ENCODE measurements at regions not wholly inside any gene's neighbourhood (a gene's known extent, or its start where the extent isn't known, plus 50 kb on each side); places are given as distances from the start of the nearest gene placed in this dataset.
"Not testable (repeated sequence)": the region's sequence is repeated elsewhere in the genome, so short reads cannot be mapped to it uniquely, and the experiment has no call there.

GRCh38 chr5:86465052-86465838, 152.5 kb upstream of the COX7C start:
- H3K36me3 ChIP-seq (ENCODE audit: insufficient read depth, low read length) = no peaks in the 10 kb centered on the region
- H3K4me2 ChIP-seq (ENCODE audit: low read depth, low read length, poor library complexity, severe bottlenecking) = no peak overlapping the region
- H3K27me3 ChIP-seq (ENCODE audit: insufficient read depth, low read length, poor library complexity, severe bottlenecking) = no peaks in the 10 kb centered on the region
- H3K9me3 ChIP-seq (ENCODE audit: insufficient read depth, low read depth, low read length) = peaks cover 15% of the 10 kb centered on the region; the same call in 1 of the 2 replicates
- H3K9ac ChIP-seq (ENCODE audit: low read depth, low read length, poor library complexity, severe bottlenecking) = no peak overlapping the region
- H4K20me1 ChIP-seq (ENCODE audit: insufficient read depth, low read length, poor library complexity, severe bottlenecking) = no peaks in the 10 kb centered on the region
- H3K79me2 ChIP-seq (ENCODE audit: insufficient read depth, low read length) = no peaks in the 10 kb centered on the region
- H3K4me1 ChIP-seq (ENCODE audit: insufficient read depth, low read length, poor library complexity, severe bottlenecking) = peaks cover 3% of the 10 kb centered on the region
- no peak overlapping the region for H3K4me3 ChIP-seq (ENCODE audit: low read length, poor library complexity, severe bottlenecking)
- TF ChIP-seq CTCF (conservative IDR thresholded peaks at IDR 0.05; ENCODE audit: low read length) = no peak
- TF ChIP-seq EZH2phosphoT487 (IDR thresholded peaks at IDR 0.05; ENCODE audit: borderline replicate concordance) = no peak
- no peaks in the 10 kb centered on the region for H3F3A ChIP-seq (ENCODE audit: low read depth)
- H2AFZ ChIP-seq (ENCODE audit: low read length) = no peak overlapping the region
- H3K9me2 ChIP-seq (replicated peaks; ENCODE audit: low read depth, low read length) = no peaks in the 10 kb centered on the region

GRCh38 chr5:86466721-86467120, 151.0 kb upstream of the COX7C start:
- not testable (repeated sequence) for H3K4me1 ChIP-seq (ENCODE audit: insufficient read depth, low read length, poor library complexity, severe bottlenecking); H2AFZ ChIP-seq (ENCODE audit: low read length); H3K9ac ChIP-seq (ENCODE audit: low read depth, low read length, poor library complexity, severe bottlenecking); H3K79me2 ChIP-seq (ENCODE audit: insufficient read depth, low read length); H3F3A ChIP-seq (ENCODE audit: low read depth); H3K36me3 ChIP-seq (ENCODE audit: insufficient read depth, low read length); H4K20me1 ChIP-seq (ENCODE audit: insufficient read depth, low read length, poor library complexity, severe bottlenecking); H3K9me2 ChIP-seq (replicated peaks; ENCODE audit: low read depth, low read length); H3K27me3 ChIP-seq (ENCODE audit: insufficient read depth, low read length, poor library complexity, severe bottlenecking); H3K4me2 ChIP-seq (ENCODE audit: low read depth, low read length, poor library complexity, severe bottlenecking); H3K4me3 ChIP-seq (ENCODE audit: low read length, poor library complexity, severe bottlenecking)
- H3K9me3 ChIP-seq (ENCODE audit: insufficient read depth, low read depth, low read length) = peaks cover 15% of the 10 kb centered on the region; the same call in 1 of the 2 replicates

GRCh38 chr5:86482008-86482407, 135.7 kb upstream of the COX7C start:
- Histone ChIP-seq H3K4me3 (ENCODE audit: low read length, poor library complexity, severe bottlenecking) (no peak overlapping the region), H3F3A (ENCODE audit: low read depth) (no peaks in the 10 kb centered on the region), H3K9ac (ENCODE audit: low read depth, low read length, poor library complexity, severe bottlenecking) (no peak overlapping the region), H3K9me2 (replicated peaks; ENCODE audit: low read depth, low read length) (no peaks in the 10 kb centered on the region), H3K4me2 (ENCODE audit: low read depth, low read length, poor library complexity, severe bottlenecking) (no peak overlapping the region), H3K27me3 (ENCODE audit: insufficient read depth, low read length, poor library complexity, severe bottlenecking) (no peaks in the 10 kb centered on the region), H3K9me3 (ENCODE audit: insufficient read depth, low read depth, low read length) (no peaks in the 10 kb centered on the region), H4K20me1 (ENCODE audit: insufficient read depth, low read length, poor library complexity, severe bottlenecking) (no peaks in the 10 kb centered on the region), H2AFZ (ENCODE audit: low read length) (no peak overlapping the region), H3K36me3 (ENCODE audit: insufficient read depth, low read length) (no peaks in the 10 kb centered on the region), H3K4me1 (ENCODE audit: insufficient read depth, low read length, poor library complexity, severe bottlenecking) (no peaks in the 10 kb centered on the region), H3K79me2 (ENCODE audit: insufficient read depth, low read length) (no peaks in the 10 kb centered on the region)
- no peak for TF ChIP-seq CTCF (conservative IDR thresholded peaks at IDR 0.05; ENCODE audit: low read length)
- no peak for TF ChIP-seq EZH2phosphoT487 (IDR thresholded peaks at IDR 0.05; ENCODE audit: borderline replicate concordance)

GRCh38 chr5:86493777-86494176, 124.0 kb upstream of the COX7C start:
- Histone ChIP-seq H3K4me3 (ENCODE audit: low read length, poor library complexity, severe bottlenecking) (no peak overlapping the region), H3K4me2 (ENCODE audit: low read depth, low read length, poor library complexity, severe bottlenecking) (no peak overlapping the region), H3K9ac (ENCODE audit: low read depth, low read length, poor library complexity, severe bottlenecking) (no peak overlapping the region), H3K36me3 (ENCODE audit: insufficient read depth, low read length) (no peaks in the 10 kb centered on the region), H3K4me1 (ENCODE audit: insufficient read depth, low read length, poor library complexity, severe bottlenecking) (no peaks in the 10 kb centered on the region), H4K20me1 (ENCODE audit: insufficient read depth, low read length, poor library complexity, severe bottlenecking) (no peaks in the 10 kb centered on the region), H3K9me2 (replicated peaks; ENCODE audit: low read depth, low read length) (no peaks in the 10 kb centered on the region), H3F3A (ENCODE audit: low read depth) (no peaks in the 10 kb centered on the region), H2AFZ (ENCODE audit: low read length) (no peak overlapping the region), H3K9me3 (ENCODE audit: insufficient read depth, low read depth, low read length) (no peaks in the 10 kb centered on the region), H3K79me2 (ENCODE audit: insufficient read depth, low read length) (no peaks in the 10 kb centered on the region), H3K27me3 (ENCODE audit: insufficient read depth, low read length, poor library complexity, severe bottlenecking) (no peaks in the 10 kb centered on the region)
- TF ChIP-seq EZH2phosphoT487 (IDR thresholded peaks at IDR 0.05; ENCODE audit: borderline replicate concordance) (no peak), CTCF (conservative IDR thresholded peaks at IDR 0.05; ENCODE audit: low read length) (no peak)

All from Loucy (cell line).